Erythroblast (primary cell): ENCODE measurements at regions not wholly inside any gene's neighbourhood (a gene's known extent, or its start where the extent isn't known, plus 50 kb on each side); places are given as distances from the start of the nearest gene placed in this dataset.

Experiments used
- DNase-seq, 2 experiments: peaks; one replicate each; lab custom pipeline; 2025; lab: John Stamatoyannopoulos, UW
- GATA1 ChIP-seq: IDR thresholded peaks from 2 replicates; pipeline ENCODE4 v1.6.1; 2011; ENCODE audit warnings: low read depth, mild to moderate bottlenecking, control low read depth, low read length, moderate library complexity
- POLR2A ChIP-seq: IDR thresholded peaks from 2 replicates; pipeline ENCODE4 v1.6.1; 2011; ENCODE audit warnings: mild to moderate bottlenecking, low read length

DNA sequence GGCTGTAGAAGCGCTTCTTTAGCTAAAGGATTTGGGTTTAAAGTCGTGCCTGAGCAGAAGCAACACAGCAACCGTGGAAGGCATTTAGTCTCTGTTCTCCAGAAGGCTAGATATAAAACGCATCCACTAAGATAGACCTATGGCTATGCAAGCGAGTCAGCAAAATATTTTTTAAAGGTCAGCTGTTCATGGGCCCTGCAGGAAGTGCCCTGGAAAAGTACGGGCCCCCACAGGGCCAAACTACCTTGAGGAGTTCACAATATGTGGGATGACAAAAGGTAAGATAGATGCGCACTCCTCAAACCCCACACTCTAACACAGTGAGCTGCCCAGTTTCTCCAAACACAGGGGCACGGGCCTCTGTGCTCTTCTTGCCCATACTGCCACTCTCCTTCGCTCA is 261.6 kb downstream of the VPS13C start:
- DNase-seq = no peak
- TF ChIP-seq POLR2A = no peak
- no peak for TF ChIP-seq GATA1

GRCh38 chr15:61796056-61796455 is 264.2 kb downstream of the VPS13C start:
- DNase-seq = no peak
- no peak for TF ChIP-seq POLR2A
- no peak for TF ChIP-seq GATA1

DNA sequence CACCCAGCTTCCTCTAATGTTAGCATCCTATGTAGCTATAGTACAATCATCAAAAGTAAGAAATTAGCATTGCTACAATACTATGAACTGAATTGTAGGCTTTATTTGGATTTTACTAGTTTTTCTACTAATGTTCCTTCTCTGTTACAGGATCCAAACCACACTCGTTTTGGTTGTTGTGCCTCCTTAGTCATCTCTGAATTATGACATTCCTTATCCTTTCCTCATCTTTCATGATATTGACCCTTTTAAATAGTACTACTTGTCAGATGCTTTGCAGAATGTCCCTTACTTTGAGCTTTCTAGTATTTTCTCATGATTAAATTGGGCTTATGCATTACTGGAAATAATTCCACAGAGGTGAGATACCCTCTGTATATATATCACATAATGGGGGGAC is 265.4 kb downstream of the VPS13C start:
- no peak for DNase-seq
- no peak for TF ChIP-seq GATA1
- no peak for TF ChIP-seq POLR2A

DNA sequence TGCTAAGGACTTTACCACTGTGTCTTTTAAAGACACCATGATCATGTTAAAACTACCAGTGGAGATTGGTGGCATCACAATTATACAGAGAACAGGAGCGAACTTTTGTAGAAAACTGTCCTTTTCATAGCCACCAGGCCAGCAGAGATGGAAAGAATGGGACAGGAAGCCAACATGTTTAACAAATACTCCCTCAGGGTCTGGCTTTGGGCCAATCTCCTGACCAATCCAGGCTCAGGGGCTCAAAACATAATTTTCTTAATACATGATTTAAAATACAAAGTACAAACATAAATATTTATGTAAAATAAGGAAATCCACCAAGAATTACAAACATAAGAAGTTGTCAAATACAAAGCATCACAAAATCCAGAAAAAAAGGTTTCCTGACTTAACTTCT is 266.0 kb downstream of the VPS13C start:
- DNase-seq = no peak
- TF ChIP-seq GATA1 (no peak), POLR2A (no peak)

GRCh38 chr15:61784734-61785133 is 275.5 kb downstream of the VPS13C start:
- no peak for DNase-seq
- no peak for TF ChIP-seq GATA1
- no peak for TF ChIP-seq POLR2A

DNA sequence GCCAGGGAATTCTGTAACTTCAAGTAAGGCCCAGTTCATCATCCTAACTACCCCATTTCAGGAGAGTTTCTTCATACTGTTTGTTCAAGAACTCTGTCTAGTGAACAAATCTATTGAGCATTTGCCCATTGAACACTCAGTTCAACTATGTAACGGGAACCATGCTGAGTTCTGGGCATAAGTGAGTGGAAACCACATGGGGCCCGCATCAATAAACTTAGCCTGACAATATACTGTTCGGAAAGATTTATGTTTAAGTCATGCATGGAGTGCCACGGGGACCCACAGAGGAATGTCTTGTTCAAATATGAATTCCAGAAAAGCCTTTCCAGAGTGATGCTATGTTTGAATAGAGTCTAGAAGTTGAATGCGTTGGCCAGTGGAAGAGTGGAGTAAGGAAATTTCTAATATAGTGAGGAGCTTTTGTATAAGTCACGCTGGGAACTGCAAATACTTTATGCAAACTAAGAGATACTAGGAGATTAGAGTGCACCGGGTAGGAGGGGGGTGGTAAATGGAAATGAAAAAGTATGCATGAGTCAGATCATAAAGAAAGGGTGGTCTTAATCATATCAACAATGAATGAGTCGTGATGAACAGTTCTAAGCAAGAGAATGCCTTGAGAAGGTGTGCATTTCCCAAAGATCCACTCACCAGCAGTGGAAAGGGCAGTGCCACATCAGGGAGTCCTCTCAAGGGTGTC is 279.8 kb downstream of the VPS13C start:
- no peak for TF ChIP-seq GATA1
- no peak for TF ChIP-seq POLR2A
- DNase-seq = no peak

- TF ChIP-seq GATA1 (no peak), POLR2A (no peak)
- no peak for DNase-seq
Observed at GRCh38 chr15:61777689-61778088, 282.6 kb downstream of the VPS13C start.

DNA sequence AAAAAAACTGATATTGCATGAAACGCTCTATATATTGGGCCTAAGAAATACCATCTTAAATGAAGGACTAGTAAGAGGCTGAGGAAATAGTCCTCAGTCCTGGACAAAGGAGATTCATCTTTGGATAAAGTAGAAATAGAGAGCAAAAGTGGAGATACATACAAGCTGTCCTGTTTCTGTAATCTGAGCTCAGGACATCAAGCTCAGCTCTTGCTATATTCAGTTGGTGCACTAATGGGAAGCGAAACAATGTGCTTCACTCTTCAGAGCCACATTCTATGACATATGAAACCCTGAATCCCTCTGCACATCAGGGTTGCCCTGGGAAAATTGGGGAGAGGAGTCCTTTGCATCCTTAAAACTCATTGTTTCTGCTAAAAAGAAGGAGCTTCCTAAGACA is 290.7 kb downstream of the VPS13C start:
- TF ChIP-seq POLR2A (no peak), GATA1 (no peak)

GRCh38 chr15:61768131-61768530 is 292.1 kb downstream of the VPS13C start:
- TF ChIP-seq GATA1 = no peak
- TF ChIP-seq POLR2A = no peak
- DNase-seq = no peak

More for the DNA sequence above, 290.7 kb downstream of the VPS13C start:
- no peak for DNase-seq

GRCh38 chr15:61764981-61765380 is 295.3 kb downstream of the VPS13C start:
- no peak for DNase-seq
- TF ChIP-seq POLR2A = no peak
- TF ChIP-seq GATA1 = no peak

DNA sequence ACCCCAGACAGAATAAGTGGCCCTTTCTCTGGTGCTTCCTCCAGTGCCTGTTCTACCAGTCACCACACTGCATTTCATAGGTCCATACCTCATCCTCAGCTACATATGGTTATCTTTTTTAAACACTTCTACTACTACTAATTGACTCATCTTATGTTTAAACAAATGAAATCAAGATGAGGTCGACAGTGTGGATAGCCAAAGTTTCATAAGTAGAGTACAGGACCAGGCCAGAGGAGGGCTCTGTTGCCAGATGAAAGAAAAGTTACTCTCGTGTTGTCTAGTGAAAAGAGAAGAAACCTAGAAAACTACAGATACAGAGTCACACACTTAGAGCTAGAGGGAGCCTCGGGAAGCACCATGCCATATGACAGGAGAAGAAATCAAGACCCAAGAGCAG is 296.1 kb downstream of the VPS13C start:
- TF ChIP-seq GATA1 = no peak
- TF ChIP-seq POLR2A = no peak

GRCh38 chr15:61762676-61763075 is 297.6 kb downstream of the VPS13C start:
- DNase-seq = no peak

More for the DNA sequence above, 296.1 kb downstream of the VPS13C start:
- no peak for DNase-seq

DNA sequence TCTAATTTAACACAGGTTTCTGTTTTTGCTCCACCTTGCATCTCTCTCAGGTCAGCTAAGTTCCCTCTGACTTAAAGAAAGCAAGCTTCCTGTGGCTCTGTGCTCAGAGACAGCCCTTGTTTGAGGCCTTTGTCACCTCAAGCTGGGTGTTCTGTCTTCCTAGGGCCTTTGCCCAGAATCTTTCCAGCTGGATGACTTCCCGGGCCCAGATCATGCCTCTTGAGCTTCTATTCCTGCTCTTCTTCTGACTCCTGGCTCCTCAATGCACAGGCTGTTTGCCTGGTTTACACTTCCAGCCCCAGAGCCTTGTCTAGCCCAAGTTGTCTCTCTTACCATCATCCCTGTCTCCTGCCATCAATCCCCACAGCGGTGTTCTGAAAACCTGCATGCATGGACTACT is 300.6 kb downstream of the VPS13C start:
- TF ChIP-seq POLR2A (no peak), GATA1 (no peak)
- DNase-seq = no peak

More at GRCh38 chr15:61762676-61763075, 297.6 kb downstream of the VPS13C start:
- no peak for TF ChIP-seq GATA1
- no peak for TF ChIP-seq POLR2A

DNA sequence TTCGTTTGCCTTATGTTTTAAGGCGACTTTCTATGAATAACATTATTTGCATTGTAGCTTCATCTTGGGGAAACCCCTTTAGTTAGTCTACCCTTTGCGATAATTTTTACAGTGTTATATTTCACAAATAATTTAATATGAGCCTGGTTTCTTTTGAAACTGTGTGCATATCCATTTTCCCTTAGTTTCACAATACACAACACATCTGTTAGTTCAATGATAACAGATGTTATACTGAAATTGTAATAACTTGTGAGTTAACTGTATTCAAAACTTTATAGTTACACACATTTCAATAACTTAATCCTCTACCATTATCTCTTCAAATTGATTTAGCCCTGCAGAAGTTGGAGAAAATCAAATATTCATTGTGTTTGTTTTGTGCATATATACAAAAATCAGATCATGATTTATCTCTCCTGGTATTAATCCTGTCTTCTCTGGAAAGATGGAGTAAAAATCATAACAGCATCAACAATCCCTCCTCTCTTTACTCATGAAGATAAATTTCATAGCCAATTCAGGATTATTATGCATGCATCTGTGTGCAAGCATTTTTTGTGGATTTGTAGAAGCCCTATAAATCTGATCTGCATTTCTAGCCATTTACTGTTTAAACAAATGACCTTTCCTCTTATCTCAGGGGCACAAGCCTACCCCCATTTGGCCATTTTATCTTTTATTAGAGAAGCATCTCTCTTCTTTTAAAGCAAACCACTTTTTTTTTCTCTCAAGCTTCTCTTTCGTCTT is 304.0 kb downstream of the VPS13C start:
- TF ChIP-seq GATA1 (no peak), POLR2A (no peak)
- no peak for DNase-seq
